HG03342 (cell line): ENCODE measurements at regions not wholly inside any gene's neighbourhood (a gene's known extent, or its start where the extent isn't known, plus 50 kb on each side); places are given as distances from the start of the nearest gene placed in this dataset.

ENCODE experiments used
- ATAC-seq: cut with Tn5 transposase; IDR thresholded peaks from one replicate; pipeline ENCODE4 v1.9.1; 2021; ENCODE audit warnings: mild to moderate bottlenecking, moderate library complexity; ENCODE audit not compliant: unreplicated experiment

GRCh38 chr18:41155025-41155424 lies 800.0 kb upstream of the PIK3C3 start:
- no peak for ATAC-seq

- ATAC-seq: no peak
These were observed 801.2 kb upstream of the PIK3C3 start for GRCh38 chr18:41153871-41154270.

GRCh38 chr18:41150316-41150715 lies 804.7 kb upstream of the PIK3C3 start:
- no peak for ATAC-seq

GRCh38 chr18:41146301-41146700 lies 808.7 kb upstream of the PIK3C3 start:
- ATAC-seq: no peak

GRCh38 chr18:41145516-41145915 lies 809.5 kb upstream of the PIK3C3 start:
- no peak for ATAC-seq

- ATAC-seq: no peak
These were observed 810.6 kb upstream of the PIK3C3 start for GRCh38 chr18:41144441-41144840.

GRCh38 chr18:41140506-41140905 lies 814.5 kb upstream of the PIK3C3 start:
- ATAC-seq: no peak

- ATAC-seq: no peak
These were observed 819.9 kb upstream of the PIK3C3 start for GRCh38 chr18:41135146-41135545.

- ATAC-seq: no peak
These were observed 820.6 kb upstream of the PIK3C3 start for GRCh38 chr18:41134426-41134825.

GRCh38 chr18:41131050-41131449 lies 824.0 kb upstream of the PIK3C3 start:
- no peak for ATAC-seq

- ATAC-seq: no peak
These were observed 826.5 kb upstream of the PIK3C3 start for GRCh38 chr18:41128545-41128944.

- no peak for ATAC-seq
These were observed 826.9 kb upstream of the PIK3C3 start for GRCh38 chr18:41128126-41128525.

GRCh38 chr18:41126541-41127235 lies 828.3 kb upstream of the PIK3C3 start:
- no peak for ATAC-seq

- ATAC-seq: no peak
These were observed 833.8 kb upstream of the PIK3C3 start for GRCh38 chr18:41121116-41121826.

- ATAC-seq: no peak
These were observed 836.0 kb upstream of the PIK3C3 start for GRCh38 chr18:41119031-41119430.

GRCh38 chr18:41113885-41114482 lies 841.0 kb upstream of the PIK3C3 start:
- no peak for ATAC-seq

GRCh38 chr18:41099451-41099850 lies 855.6 kb upstream of the PIK3C3 start:
- ATAC-seq: no peak

- ATAC-seq: no peak
These were observed 858.5 kb upstream of the PIK3C3 start for GRCh38 chr18:41096504-41096903.

GRCh38 chr18:41077076-41077475 lies 878.0 kb upstream of the PIK3C3 start:
- no peak for ATAC-seq

GRCh38 chr18:41075212-41075611 lies 879.8 kb upstream of the PIK3C3 start:
- no peak for ATAC-seq

GRCh38 chr18:41073372-41073954 lies 881.6 kb upstream of the PIK3C3 start:
- ATAC-seq: no peak

- no peak for ATAC-seq
These were observed 882.1 kb upstream of the PIK3C3 start for GRCh38 chr18:41072946-41073345.
